OCI-LY1 (cell line): ENCODE measurements at regions not wholly inside any gene's neighbourhood (a gene's known extent, or its start where the extent isn't known, plus 50 kb on each side); places are given as distances from the start of the nearest gene placed in this dataset.

ENCODE experiments used
- EZH2 ChIP-seq: fragments of 200-600 bp; sonication (generic), shearing (Covaris generic); IDR thresholded peaks from 2 replicates; pipeline ENCODE4 v1.8.0; 2017; ENCODE audit warnings: borderline replicate concordance, mixed run types, mild to moderate bottlenecking, antibody characterized with exemption, low read length, moderate library complexity, mixed read lengths
- TF ChIP-seq, protein P1 (sequence below): fragments of 200-600 bp; sonication (generic), shearing (Covaris generic); IDR thresholded peaks from 2 replicates; pipeline ENCODE4 v1.5.1; 2017; ENCODE audit warnings: mild to moderate bottlenecking, antibody characterized with exemption, low read length, moderate library complexity, mixed read lengths

DNA sequence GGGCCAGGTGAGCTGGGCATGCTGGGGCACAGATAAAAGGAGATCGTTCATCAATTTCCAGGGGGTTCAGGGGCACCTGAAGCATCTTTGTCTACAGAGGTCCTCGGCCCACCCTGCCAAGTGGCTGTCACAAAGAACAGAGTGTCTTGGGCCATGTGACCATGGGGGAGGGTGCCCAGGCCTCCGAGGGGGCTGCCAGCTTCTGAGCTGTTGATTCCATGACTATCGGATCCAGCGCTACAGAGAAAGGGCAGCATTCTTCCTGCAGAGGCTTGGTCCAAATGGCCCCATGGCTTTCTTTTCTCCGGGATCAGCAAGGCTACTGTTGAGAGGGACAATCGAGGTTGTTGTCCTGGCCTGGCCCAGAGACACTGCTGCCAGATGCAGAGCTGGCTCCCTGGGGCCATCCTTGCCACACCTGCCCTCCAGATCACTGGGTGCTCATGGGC lies 289.2 kb downstream of the ZSWIM6 start:
- TF ChIP-seq, protein P1, sequence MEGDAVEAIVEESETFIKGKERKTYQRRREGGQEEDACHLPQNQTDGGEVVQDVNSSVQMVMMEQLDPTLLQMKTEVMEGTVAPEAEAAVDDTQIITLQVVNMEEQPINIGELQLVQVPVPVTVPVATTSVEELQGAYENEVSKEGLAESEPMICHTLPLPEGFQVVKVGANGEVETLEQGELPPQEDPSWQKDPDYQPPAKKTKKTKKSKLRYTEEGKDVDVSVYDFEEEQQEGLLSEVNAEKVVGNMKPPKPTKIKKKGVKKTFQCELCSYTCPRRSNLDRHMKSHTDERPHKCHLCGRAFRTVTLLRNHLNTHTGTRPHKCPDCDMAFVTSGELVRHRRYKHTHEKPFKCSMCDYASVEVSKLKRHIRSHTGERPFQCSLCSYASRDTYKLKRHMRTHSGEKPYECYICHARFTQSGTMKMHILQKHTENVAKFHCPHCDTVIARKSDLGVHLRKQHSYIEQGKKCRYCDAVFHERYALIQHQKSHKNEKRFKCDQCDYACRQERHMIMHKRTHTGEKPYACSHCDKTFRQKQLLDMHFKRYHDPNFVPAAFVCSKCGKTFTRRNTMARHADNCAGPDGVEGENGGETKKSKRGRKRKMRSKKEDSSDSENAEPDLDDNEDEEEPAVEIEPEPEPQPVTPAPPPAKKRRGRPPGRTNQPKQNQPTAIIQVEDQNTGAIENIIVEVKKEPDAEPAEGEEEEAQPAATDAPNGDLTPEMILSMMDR, result no peak
- TF ChIP-seq EZH2, result no peak
